Esophagus muscularis mucosa (tissue), 4 donors: ENCODE measurements at regions not wholly inside any gene's neighbourhood (a gene's known extent, or its start where the extent isn't known, plus 50 kb on each side); places are given as distances from the start of the nearest gene placed in this dataset.

Experiments
- EP300 ChIP-seq: sonication (generic); formaldehyde crosslinking; IDR thresholded peaks from one replicate; pipeline ENCODE4 v1.6.1; 2017; ENCODE audit warnings: antibody characterized with exemption
- POLR2A ChIP-seq: fragments of 450-650 bp; IDR thresholded peaks from one replicate; pipeline ENCODE4 v1.6.1; 2017; ENCODE audit warnings: antibody characterized with exemption, moderate library complexity, mild to moderate bottlenecking, low read depth
- POLR2AphosphoS5 ChIP-seq, 2 donors: sonication (generic); formaldehyde crosslinking; IDR thresholded peaks; one replicate each; pipeline ENCODE4 v1.6.1; 2017; ENCODE audit warnings: antibody characterized with exemption in 2 of 2
- TF ChIP-seq, protein P1 (sequence below), 3 experiments: fragments of 200-600 bp in 2 of 3; fragments of 450-650 bp in 1 of 3; sonication (generic) in 2 of 3; IDR thresholded peaks; one replicate each; pipeline ENCODE4 v1.5.1; 2017 to 2019; ENCODE audit warnings: antibody characterized with exemption in 3 of 3, mild to moderate bottlenecking in 2 of 3, moderate library complexity in 1 of 3

DNA sequence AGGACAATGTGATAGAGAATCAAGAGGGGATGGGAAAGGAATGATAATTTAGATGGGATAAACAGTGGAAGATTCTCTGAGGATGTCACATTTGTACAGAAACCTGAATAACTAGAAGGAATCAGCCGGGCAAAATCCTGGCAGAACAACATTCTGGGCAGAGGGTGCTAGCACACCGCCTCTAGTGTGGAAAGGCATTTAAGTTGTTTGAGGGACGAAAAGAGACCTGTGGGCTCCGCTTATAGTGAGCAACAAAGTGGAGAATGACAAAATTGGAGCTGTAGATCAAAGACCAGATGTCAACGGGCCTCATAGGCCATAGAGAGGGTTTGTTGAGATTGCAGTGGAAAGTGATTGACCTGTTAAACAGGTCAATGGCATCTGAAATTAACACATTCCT is 596.0 kb upstream of the SLIT2 start:
- TF ChIP-seq, protein P1, sequence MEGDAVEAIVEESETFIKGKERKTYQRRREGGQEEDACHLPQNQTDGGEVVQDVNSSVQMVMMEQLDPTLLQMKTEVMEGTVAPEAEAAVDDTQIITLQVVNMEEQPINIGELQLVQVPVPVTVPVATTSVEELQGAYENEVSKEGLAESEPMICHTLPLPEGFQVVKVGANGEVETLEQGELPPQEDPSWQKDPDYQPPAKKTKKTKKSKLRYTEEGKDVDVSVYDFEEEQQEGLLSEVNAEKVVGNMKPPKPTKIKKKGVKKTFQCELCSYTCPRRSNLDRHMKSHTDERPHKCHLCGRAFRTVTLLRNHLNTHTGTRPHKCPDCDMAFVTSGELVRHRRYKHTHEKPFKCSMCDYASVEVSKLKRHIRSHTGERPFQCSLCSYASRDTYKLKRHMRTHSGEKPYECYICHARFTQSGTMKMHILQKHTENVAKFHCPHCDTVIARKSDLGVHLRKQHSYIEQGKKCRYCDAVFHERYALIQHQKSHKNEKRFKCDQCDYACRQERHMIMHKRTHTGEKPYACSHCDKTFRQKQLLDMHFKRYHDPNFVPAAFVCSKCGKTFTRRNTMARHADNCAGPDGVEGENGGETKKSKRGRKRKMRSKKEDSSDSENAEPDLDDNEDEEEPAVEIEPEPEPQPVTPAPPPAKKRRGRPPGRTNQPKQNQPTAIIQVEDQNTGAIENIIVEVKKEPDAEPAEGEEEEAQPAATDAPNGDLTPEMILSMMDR (IDR thresholded peaks at IDR 0.05) = no peak
- TF ChIP-seq EP300 (no peak), POLR2AphosphoS5 (IDR thresholded peaks at IDR 0.05) (no peak), POLR2A (no peak)
